Anterior cingulate cortex (tissue), 58 donors: ENCODE measurements at regions not wholly inside any gene's neighbourhood (a gene's known extent, or its start where the extent isn't known, plus 50 kb on each side); places are given as distances from the start of the nearest gene placed in this dataset.
A peak's percentile ranks its signal among the peaks of the same experiment; 100 is the strongest.

Experiments
- DNase-seq, 58 donors: peaks; one replicate each; lab custom pipeline; 2025; lab: John Stamatoyannopoulos, UW

GRCh38 chr11:134482865-134483264, 70.8 kb upstream of the B3GAT1 start:
- no peak for DNase-seq

GRCh38 chr11:134481933-134482527, 70.0 kb upstream of the B3GAT1 start:
- peak in 1 of 58 donors; percentile 40 for DNase-seq

- no peak for DNase-seq
These were observed 69.1 kb upstream of the B3GAT1 start for GRCh38 chr11:134481135-134481534.

GRCh38 chr11:134480136-134480712, 68.2 kb upstream of the B3GAT1 start:
- no peak for DNase-seq

GRCh38 chr11:134479206-134480135, 67.4 kb upstream of the B3GAT1 start:
- no peak for DNase-seq

- no peak for DNase-seq
These were observed 66.6 kb upstream of the B3GAT1 start for GRCh38 chr11:134478611-134479010.

GRCh38 chr11:134478176-134478575, 66.1 kb upstream of the B3GAT1 start:
- no peak for DNase-seq

GRCh38 chr11:134477486-134477885, 65.4 kb upstream of the B3GAT1 start:
- DNase-seq: no peak

- DNase-seq: no peak
These were observed 64.5 kb upstream of the B3GAT1 start for GRCh38 chr11:134476435-134477021.

GRCh38 chr11:134475951-134476350, 63.9 kb upstream of the B3GAT1 start:
- DNase-seq: no peak

- DNase-seq: no peak
These were observed 62.9 kb upstream of the B3GAT1 start for GRCh38 chr11:134474942-134475341.

GRCh38 chr11:134474070-134474860, 62.2 kb upstream of the B3GAT1 start:
- DNase-seq: no peak

GRCh38 chr11:134471716-134472455, 59.8 kb upstream of the B3GAT1 start:
- peak in 2 of 58 donors; percentile 67 to 70 for DNase-seq

- DNase-seq: peak in 43 of 58 donors; percentile 10 to 73 (median 36)
These were observed 59.2 kb upstream of the B3GAT1 start for GRCh38 chr11:134471087-134471715.

- no peak for DNase-seq
These were observed 58.2 kb upstream of the B3GAT1 start for GRCh38 chr11:134470238-134470637.

- DNase-seq: peak in 2 of 58 donors; percentile 20
These were observed 57.6 kb upstream of the B3GAT1 start for GRCh38 chr11:134469627-134470026.

GRCh38 chr11:134468796-134469195, 56.8 kb upstream of the B3GAT1 start:
- DNase-seq: no peak

- no peak for DNase-seq
These were observed 56.1 kb upstream of the B3GAT1 start for GRCh38 chr11:134468081-134468668.
